Lower leg skin (tissue), 3 donors: ENCODE measurements at regions not wholly inside any gene's neighbourhood (a gene's known extent, or its start where the extent isn't known, plus 50 kb on each side); places are given as distances from the start of the nearest gene placed in this dataset.

Source experiments
- CTCF ChIP-seq, 3 donors: fragments of 450-650 bp; IDR thresholded peaks; one replicate each; pipeline ENCODE4 v1.5.1; 2016; ENCODE audit warnings: antibody characterized with exemption in 3 of 3, mild to moderate bottlenecking in 3 of 3, moderate library complexity in 2 of 3
- POLR2A ChIP-seq, 2 donors: fragments of 450-650 bp; IDR thresholded peaks; one replicate each; pipeline ENCODE4 v1.6.1; 2016 to 2017; ENCODE audit warnings: antibody characterized with exemption in 2 of 2, mild to moderate bottlenecking in 1 of 2, moderate library complexity in 1 of 2

GRCh38 chr2:190812506-190813294, 67.9 kb upstream of the GLS start:
- TF ChIP-seq CTCF (IDR thresholded peaks at IDR 0.05) (no peak), POLR2A (IDR thresholded peaks at IDR 0.05) (no peak)
